GM12872 (cell line): ENCODE measurements at regions not wholly inside any gene's neighbourhood (a gene's known extent, or its start where the extent isn't known, plus 50 kb on each side); places are given as distances from the start of the nearest gene placed in this dataset.

Source experiments
- TF ChIP-seq, protein P1 (sequence below): IDR thresholded peaks from 3 replicates; pipeline ENCODE4 v1.5.1; 2011; ENCODE audit warnings: low read depth, mild to moderate bottlenecking, low read length, moderate library complexity; ENCODE audit not compliant: insufficient read depth

DNA sequence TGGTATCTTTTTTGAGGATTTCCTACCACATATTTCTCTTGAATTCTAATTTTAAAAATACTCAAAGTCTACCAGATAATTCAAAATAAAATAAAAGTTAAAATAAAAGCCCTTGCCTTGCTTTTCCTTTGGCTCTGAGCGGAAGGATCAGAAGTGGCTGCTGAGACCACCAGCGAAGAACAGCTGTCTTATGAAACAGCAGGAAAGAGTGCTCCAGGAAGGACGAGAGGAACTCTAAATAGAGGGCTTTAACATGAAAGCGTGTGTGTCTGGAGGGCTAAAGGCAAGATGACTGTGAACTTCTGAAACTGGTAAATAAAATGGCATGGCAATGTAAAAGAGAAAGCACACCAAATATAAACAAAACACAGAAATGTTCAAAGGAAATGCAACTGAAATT lies 521.5 kb upstream of the SPRY2 start:
- TF ChIP-seq, protein P1, sequence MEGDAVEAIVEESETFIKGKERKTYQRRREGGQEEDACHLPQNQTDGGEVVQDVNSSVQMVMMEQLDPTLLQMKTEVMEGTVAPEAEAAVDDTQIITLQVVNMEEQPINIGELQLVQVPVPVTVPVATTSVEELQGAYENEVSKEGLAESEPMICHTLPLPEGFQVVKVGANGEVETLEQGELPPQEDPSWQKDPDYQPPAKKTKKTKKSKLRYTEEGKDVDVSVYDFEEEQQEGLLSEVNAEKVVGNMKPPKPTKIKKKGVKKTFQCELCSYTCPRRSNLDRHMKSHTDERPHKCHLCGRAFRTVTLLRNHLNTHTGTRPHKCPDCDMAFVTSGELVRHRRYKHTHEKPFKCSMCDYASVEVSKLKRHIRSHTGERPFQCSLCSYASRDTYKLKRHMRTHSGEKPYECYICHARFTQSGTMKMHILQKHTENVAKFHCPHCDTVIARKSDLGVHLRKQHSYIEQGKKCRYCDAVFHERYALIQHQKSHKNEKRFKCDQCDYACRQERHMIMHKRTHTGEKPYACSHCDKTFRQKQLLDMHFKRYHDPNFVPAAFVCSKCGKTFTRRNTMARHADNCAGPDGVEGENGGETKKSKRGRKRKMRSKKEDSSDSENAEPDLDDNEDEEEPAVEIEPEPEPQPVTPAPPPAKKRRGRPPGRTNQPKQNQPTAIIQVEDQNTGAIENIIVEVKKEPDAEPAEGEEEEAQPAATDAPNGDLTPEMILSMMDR, result no peak

DNA sequence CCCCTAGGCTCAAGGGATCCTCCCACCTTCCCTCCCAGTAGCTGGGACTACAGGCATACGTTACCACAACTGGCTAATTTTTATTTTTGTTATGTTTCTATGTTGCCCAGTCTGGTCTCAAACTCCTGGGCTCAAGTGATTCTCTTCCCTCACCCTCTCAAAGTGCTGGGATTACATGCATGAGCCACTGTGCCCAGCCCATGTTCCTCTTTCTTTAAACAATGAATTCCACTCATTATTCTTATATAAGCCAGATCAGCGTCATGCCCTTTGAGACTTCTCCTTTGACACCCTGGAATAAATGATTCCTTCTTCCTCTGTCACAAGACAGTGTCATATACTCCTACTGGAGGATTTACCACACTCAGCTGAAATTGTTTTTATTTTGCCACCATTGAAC lies 519.9 kb upstream of the SPRY2 start:
- TF ChIP-seq, protein P1, result no peak

DNA sequence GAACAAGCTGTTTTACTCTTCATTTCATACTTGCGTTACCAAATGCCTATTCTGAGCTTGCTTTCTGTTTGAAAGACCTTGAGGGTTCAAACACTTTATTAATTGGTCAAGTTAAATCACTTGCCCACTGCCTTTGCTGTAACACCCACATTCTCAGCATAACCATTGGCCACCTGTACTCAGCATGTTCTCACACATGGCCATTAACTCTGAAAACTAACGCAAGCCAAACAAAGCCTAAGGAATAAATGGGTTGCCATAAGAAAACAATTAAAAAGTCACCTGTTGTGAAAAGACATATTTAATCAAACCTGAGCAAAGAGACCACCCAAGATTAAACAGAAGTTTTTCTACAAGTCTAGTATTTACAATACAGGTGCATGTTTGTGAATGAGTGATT lies 517.2 kb upstream of the SPRY2 start:
- TF ChIP-seq, protein P1, result no peak

DNA sequence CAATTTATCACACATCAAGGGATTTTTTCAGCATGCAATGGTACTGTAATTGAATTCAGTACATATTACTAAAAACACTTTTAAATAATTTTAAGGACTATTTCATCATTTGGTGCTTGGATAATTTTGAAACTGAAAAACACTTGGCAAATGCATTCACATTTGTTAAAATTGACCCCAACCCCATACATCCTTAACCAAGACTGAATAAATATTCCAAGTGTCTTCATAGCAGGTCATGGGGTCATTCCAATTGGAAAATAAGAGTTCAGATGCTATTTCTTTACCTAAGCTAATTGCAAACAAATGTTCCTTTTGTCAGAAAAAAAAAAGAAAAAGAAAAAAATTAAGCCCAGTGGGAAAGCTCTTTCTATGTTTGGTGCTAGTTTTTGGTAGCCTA lies 516.4 kb upstream of the SPRY2 start:
- TF ChIP-seq, protein P1, result no peak

DNA sequence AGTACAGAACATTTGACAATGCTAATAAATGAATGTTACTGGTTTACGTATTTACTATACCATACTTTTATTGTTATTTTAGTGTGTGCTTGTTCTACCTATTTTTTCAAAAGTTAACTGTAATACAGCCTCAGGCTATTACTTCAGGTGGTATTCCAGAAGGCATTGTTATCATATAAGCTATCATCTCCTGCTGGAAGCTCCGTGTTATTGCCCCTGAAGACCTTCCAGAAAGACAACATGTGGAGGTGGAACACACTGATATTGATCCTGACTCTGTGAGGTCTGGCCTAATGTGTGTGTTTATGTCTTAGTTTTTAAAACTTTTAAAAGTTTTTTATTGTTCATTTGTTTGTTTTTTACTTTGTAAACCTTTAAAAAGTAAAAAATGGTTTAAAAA lies 509.8 kb upstream of the SPRY2 start:
- TF ChIP-seq, protein P1, result no peak

DNA sequence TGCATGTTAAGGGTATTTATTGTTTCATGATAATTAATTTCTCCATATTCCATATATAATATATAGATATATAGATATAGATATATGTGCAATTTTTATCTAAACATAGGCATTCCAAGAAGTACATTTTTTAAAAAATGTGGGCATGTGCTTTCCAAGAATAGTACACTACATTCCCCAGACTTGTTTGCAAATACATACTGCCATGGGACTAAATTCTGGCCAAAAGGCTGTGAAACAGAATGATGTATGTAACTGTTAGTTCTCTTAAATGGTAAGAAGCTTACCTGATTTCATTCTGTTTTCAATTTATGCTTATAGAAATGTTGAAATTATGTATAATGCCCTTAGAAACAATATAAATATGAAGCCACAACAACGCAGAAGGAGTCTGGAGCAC lies 503.2 kb upstream of the SPRY2 start:
- TF ChIP-seq, protein P1, result no peak

DNA sequence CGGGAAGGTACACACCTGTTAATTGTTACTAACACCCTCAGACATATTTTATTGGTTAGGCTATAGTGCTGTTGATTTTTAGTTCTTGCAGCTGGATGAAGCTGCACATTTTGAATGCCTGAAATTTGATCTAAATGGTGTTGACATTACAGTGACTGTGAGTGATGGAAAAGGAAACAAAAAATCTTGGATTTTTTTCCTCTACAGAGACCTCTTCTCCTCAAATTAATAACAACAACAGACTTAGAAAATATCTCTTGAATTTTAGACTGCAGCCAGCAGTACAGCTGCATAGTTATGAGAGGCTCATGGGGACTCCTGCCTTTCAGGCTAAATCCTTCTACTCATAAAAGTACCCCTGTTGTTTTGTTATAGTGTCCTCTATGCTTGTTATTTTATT lies 500.5 kb upstream of the SPRY2 start:
- TF ChIP-seq, protein P1, result no peak
